IPS DF 4.7 (cell line): ENCODE measurements at regions not wholly inside any gene's neighbourhood (a gene's known extent, or its start where the extent isn't known, plus 50 kb on each side); places are given as distances from the start of the nearest gene placed in this dataset.

Experiments used
- DNase-seq: peaks from one replicate; pipeline ENCODE4 v3.0.0-alpha.2; 2013; ENCODE audit warnings: low spot score; ENCODE audit errors: extremely low read depth

DNA sequence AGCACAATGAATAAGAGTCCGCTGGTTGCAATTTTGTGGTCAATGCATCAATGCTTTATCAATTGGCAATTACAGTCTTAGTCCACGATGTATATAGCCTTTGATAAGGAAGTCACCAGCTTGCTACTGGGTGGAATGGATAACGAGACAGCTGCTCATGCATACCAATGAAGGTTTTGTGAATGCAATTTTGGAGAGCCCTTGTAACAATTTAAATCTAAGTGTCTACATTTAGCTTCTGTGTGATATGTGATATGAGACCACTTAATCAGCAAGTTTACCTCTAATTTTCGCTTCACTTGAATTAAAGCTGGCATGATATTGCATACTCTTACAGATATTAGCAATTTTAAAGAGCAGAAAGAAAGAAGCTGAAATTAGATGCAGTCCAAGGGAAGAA, 543.9 kb downstream of the RNF144B start:
- no peak for DNase-seq

DNA sequence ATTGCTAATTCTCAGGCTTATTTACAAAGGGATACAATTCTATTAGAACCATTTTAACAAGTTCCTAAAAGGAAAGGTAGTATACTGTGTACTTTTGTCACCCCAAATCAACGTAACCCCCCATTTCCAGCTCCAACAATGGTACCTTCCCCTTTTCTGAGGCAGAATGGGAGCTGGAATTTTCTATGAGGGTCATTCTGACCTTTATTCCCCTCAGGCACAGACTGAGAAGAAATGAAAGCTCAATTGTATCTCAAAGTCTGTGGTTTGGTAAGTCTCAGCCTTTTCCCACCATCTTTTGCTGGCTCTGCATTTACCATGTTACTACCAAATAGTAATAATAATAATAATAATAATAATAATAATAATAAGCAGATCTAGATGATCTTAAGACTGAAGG, 571.0 kb downstream of the RNF144B start:
- DNase-seq, result no peak

DNA sequence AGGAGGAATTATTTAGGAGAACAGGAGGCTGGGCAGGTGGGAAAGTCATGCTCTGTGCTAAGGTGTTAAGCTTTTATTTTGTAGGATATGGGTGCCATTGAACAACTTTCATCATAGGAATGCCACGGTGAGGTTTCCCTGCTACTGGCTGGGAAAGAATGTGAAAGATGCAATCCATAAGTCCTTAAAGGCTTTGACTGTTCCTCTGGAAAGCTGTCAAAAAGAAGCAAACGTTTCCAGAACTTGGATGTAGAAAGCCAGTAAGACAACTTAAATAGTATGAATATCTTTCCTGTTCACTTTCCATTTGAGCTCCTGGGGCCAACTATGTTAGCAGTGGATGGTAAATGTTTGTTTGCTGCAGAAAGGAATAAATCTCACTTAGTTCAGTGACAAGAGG, 574.4 kb downstream of the RNF144B start:
- DNase-seq, result no peak

DNA sequence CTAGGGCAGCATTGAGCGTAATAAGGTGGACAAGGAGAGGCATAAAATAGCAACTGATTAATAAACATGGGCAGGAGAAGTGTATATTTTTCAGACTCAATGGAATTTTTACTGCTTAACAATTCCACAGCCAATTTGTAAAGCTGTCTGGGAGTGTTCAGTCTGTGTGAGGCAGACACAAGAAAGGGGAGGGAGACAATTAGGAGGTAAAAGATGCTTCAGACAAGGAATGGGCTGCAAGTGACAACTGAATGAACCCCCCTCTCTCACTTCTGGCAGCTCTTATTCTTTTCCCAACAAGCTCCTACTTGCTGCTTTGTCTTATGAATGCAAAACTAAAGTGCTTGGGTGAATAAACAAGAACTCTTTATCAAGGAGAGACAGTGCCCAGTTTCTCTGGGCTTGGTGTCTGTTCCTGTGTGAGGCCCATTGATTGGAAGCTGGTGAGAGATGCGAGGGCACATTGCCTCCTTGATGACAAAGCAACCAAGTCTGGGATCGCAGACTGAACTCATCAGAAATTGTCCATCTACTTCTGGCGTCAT, 575.3 kb downstream of the RNF144B start:
- DNase-seq, result no peak

DNA sequence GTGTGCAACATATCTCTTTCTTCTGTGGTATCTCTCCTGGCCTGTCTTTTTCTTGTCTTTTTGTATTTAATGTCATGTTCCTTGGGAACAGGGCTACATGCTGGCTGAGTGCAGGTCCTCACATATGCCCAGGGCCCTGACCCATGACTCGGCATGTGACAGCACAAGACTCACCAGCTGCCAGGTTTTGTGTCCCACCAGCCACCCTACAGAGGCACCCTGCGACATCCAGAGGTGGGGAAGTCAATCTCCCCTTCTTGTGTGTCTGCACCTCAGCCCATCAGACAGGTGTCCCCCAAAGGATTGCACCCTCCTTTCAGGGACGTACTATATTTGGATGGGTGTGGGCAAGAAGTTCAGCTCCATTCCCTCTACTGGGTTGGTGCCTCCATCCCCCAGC, 576.3 kb downstream of the RNF144B start:
- no peak for DNase-seq

DNA sequence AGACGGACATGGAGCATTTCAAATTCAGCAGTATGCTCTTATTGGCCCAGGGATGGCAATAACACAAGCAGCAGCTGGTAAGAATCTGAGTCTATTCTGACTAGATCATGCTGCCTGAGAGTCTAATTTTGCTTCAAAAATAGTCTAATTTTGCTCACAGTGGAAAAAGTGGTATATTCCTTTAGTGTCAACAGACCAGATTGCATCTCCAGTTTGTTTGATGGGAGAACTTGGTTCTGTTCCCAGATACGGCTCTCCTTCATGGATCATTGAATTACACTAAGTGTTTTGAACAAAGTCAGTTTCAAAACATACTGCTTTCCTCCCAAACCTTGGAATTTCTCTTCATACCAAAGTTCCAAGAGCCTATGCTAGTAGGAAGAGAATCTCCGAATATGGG, 586.1 kb downstream of the RNF144B start:
- DNase-seq, result no peak

DNA sequence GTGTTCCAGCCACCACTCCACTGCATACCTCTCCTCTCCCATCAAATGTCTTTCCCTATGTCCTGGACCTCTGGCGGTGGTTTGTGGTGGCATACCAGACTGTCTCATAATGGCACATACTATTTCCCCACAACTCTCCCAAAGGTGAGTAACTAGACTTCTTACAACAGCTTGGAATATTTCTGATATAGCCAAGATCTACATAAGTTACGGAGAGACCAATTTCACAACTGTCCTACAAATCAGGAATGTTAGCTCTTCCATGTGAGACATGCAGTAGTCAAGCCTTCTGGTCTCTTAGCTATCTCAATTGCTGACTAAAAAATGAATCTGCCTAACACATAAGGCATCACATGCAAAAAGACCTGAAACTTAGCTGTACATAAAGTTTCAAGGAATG, 588.9 kb downstream of the RNF144B start:
- no peak for DNase-seq

DNA sequence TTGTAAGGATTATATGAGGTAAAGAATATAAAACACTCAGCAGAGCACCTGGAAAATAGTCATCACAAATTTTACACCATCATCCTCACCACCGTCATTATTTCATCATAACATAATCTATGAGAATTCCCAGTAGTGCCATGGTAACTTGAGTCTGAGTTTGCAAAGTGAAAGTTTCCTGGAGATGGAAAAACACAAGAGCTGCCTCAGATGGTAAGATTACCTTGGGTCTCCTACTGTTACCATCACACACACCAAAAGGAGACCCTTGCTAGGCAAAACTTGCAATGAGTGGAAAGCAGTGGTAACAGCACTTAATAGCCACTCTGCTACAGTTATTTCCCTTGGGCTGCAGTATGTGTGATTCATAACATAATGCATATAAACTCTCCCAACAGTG, 589.8 kb downstream of the RNF144B start:
- no peak for DNase-seq

DNA sequence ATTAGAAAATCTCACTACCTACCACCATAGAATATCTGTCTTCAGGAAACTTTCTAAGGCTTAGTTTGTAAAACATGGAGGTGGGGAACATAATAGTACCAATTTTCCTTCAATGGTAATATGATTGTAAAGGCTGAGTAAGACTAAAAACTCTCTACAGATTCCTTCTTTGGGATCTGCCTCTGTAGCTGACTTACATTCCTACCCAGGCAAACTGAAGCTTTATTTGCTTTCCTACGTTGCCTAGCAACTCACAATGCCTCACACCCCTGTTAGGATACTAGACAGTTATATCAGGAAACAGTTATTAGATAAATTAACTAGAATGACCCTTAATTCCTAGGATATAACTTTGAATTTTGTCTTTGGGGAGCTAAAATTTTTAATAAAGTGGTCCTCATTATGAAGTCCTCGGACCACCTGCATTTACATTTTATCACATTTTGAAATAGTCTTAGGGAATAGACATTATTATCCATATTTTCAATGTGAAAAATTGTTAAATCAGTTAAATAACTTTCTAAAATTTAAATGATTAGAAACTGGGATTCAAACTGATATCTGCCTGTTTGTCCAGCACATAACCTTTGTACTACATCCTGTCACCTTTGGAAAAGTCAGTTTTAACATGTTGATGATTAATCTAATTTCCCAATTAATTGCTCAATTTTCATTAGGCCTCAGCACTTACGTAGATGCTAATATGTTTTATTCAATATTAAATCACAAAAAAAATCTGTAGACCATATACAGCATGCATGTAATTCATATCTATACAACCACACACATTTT, 591.4 kb downstream of the RNF144B start:
- no peak for DNase-seq

DNA sequence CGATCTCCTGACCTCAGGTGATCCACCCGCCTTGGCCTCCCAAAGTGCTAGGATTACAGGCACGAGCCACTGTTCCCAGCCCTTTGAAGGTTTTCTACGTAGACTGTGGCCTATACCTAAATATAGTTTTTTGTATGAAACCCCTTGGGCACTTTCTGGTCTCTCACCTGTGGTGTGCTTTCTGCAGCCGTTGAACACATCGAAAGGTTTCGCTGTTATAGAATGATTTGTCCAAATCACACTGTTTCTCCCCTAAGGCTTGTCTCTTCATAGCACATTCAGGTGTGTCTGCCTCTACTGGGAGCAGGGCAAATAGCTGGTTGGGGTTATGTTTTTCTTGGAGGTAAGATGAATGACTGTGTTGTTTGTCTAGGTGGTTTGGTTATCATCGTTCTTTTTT, 597.9 kb downstream of the RNF144B start:
- DNase-seq, result no peak

DNA sequence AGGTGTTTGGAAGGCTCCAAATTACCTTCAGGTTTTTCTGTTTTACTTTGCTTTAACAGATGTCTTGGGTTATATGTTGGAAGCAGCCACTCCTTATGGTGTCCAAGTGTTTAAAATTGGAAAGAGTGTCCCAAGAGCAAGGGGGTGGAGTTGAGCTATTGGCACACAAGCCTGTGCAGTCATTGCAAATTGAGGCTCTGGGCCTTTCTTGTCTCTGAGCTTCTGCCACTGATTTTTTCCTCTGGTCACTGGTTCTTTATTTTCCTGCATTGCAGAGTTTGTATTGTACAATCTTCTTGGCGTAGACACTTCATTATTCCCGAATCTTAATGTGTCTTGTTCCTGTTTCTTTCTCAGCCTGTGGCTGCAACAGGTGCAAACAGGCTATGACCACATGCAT, 598.8 kb downstream of the RNF144B start:
- no peak for DNase-seq

DNA sequence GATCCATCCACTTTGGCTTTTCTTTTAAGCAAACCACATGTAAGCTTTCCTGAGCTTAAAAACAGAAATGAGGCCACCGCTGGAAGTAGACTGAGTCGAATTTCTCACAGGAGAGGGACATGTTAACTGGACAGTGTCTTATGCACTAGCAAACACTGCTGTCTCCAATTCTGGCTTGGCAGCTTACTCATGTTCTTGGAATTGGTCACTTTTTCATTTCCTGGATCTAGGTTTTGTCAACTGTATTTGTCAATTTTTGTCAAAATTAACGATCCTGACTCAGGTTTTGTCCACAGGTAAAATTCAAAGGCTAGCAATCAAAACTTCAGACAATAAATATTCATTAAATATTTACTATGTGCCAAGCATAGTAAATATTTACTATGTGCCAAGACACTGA, 601.5 kb downstream of the RNF144B start:
- DNase-seq, result no peak

DNA sequence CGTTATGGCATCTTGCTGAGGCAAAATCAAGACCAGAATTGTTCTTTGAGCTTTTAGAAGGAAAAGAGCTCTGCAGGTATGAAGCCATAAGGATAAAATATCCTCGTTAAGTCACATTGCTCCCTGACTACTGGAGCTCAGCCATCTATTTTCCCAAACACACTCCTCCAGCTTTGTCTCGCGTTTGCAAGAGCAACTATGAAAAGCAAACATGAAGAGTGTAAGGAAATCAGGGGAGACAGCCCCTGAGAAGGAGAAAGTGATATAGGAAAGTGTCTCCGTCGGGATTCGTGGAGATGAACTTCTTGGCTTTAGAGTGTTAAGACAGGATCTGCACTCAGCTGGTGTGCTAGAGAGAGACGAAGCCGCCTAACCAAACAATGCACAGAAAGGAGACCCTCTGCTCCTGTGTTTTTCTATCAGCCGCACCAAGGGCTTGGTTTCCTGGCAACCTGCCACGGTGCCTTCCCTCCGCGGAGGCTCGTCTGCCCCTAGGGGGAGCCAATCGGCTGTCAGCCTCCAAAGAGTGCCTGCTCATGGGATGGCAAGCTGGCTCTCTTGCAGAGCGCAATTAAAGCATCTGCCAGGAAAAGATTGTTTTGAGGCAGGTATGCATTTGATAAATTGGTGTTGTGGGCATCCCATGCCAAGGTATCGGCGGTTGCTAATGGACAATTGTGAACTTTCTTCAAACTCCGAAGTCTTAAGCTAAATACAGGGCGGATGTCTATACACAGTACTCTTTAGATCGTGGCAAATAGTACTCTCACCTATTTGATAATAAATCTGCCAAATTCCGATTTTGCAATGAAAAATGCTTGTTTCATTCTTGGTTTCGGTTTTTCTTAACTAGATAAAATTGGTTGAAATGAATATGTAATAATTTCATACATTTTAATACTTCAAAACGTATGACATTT, 603.2 kb downstream of the RNF144B start:
- DNase-seq, result no peak

DNA sequence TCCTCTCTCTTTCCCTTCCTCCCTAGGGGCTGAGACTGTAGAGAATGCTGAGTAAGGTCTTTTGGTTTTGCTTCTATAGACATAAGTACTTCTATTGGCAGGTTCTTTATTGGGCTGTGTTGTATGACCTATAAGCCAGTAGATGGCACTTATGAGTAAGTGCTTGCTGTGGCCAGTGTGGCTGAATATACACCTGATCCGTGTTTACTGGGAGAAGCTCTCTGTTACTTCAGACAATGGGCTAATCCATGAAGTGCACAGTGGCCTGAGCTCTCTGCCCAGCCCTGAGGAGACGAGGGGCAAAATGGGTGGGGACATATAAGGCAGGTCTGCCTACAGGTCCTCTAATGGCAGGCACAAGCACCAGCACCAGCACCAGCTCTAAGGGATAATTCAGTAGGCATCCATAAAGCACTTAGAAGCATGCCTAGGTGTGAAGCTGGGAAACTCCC, 610.3 kb downstream of the RNF144B start:
- DNase-seq, result no peak

DNA sequence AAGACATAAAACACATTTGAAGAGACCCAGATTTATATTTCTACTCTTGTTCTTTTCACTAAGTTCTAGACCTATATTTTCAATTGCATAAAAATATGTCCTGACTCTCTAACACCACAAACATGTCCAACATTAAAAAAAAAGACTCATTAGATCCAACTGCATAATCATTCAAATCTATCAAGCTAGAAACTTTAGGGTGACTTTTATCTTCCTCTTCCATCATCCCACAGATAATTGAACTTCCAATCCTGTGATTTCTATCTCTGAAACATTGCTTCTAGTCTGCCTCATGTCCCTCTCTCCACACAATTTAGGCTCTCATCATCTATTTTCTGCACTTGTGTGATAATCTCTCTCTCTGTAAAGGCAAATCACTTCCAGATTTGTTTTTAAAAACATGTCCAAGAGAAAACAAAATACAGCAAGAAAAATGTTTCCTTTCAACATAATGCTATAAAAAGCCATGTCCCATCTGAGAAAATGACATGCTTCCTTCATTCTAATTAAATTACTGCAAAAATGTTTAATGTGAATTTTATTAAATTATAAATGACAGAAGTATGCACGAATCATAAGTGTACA, 615.9 kb downstream of the RNF144B start:
- DNase-seq, result no peak

DNA sequence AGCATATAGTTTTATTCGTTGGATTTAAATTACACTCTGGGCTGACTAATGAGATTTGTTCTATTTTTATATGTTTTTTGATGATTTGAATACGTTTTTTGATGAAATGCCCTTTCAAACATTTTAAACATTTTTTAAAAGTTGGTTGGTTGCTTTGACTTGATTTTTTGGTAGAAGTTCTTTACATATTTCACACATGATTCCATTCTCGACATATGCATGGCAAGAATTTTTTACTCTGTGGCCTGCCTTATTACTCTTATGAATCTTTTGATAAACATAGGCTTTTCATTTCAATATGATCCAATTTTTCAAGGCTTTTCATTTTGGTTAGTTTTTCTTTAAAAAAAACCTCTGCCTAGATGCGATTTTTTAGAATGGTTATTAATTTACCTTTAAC, 617.0 kb downstream of the RNF144B start:
- no peak for DNase-seq

DNA sequence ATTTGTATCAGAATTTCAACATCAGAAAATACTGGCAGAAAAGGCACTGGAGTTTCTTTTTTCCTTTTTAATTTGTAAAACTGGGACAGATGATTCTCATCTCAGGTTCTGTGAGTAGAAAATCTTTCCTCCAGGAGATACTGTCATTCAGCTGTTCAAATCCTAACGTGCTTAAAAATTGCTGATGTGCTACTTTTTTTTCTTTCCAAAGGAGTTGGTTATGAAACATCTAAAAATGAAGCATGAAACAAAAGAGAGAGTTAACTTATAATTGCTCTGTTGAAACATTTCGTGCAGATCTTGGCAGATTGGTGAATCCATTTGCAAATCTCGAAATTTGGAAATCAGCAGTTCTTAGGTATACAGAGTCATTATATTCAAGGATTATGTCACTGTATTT, 622.6 kb downstream of the RNF144B start:
- no peak for DNase-seq

DNA sequence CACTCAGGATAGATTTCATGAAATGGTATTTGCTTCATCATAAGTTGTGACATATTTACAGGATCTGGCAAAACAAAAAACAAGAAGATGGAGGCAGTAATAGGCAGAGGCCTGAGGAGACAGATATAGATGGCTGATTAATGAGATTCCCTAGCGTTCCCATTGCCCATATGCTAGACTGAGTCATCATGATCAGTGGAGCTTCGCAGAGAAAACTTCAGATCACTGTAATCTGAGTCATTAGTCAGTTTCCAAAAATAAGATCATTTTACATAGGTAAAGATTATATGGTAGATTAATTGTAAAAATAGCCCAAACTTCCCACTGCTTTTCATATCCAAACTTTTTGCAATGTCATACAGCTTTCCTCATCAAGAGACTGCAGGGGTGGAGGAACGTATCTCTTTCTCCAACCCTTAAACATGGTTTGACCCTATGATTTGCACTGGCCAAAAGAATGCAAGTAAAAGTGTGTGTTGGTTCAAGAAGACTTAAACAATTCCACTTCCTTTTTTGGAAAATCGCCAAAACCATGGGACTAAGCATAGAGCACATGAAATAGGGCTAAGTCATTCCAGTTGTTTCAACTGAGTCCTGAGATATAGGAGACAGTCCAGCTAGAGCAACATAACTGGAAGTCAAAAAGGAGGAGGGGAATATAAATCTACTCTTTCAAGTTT, 626.0 kb downstream of the RNF144B start:
- DNase-seq, result no peak

DNA sequence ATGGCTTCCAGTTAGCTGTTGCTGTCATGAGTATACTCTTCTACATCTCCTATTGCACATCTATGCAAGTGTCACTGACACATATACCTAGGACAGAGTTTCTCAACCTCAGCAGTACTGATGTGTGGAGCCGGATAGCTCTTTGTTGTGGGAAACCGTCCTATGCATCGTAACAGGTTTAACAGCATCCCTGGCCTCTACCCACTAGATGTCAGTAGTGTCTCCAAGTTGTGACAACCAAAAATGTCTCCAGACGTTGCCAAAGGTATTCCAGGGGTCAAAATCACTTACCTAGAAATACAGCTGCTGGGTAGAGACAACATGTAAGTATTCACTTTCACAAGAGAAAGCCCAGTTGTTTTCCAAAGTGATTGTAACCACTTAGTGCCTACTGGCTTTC, 637.6 kb downstream of the RNF144B start:
- peak; percentile 74 for DNase-seq

DNA sequence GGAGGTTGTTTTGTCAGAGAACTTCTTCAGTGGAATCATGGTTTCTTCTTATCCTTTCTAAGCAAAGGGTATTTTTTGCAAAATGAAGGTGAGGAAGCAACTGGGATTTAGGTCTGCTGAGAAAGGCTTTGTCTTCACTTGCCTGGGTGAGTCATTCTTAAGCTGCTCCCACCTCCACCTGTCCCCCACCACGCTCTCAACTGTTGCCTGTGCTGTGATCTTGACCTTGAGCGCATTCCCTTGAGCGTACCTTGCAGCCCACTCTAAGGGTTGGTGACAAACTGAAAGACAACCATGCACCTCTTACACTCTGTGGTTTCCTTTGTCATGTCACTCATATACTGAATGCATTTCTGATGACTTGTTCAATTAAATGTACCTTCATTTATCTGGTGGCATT, 641.1 kb downstream of the RNF144B start:
- DNase-seq, result no peak

DNA sequence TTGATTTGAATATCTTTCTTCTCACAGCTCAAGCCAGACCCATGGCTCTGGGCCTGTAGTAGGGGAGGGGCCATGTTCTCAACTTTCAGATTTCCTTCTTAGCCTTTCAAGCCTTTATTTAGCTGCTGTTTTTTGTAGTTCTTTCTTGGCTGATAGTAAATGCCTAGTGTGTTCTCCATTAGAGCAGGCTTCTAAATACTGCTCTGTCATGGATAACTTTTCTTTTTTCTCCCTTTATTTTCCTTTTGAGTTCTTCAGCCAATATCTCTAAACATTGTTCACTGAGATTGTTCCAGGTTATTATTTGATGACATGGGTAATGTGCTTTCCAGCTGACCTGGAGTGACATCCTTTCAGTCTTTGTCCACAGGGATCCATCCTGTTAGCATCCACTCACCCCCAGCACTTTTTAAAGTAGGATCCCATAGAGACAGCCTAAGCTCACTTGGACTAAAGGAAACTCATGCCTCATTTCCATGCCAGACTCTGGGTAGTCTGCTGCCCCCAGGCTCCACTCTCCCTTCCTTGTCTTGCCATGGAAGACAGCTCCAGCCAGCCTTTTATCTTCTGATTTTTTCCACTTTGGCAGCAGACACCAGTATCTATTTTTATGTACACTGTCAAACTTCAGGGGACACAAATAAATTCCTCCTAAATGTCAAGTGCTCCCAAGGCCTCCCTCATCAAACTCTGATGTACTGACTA, 645.6 kb downstream of the RNF144B start:
- DNase-seq, result no peak
